ENCODE measurements at regions not wholly inside any gene's neighbourhood (a gene's known extent, or its start where the extent isn't known, plus 50 kb on each side); places are given as distances from the start of the nearest gene placed in this dataset.

DNA sequence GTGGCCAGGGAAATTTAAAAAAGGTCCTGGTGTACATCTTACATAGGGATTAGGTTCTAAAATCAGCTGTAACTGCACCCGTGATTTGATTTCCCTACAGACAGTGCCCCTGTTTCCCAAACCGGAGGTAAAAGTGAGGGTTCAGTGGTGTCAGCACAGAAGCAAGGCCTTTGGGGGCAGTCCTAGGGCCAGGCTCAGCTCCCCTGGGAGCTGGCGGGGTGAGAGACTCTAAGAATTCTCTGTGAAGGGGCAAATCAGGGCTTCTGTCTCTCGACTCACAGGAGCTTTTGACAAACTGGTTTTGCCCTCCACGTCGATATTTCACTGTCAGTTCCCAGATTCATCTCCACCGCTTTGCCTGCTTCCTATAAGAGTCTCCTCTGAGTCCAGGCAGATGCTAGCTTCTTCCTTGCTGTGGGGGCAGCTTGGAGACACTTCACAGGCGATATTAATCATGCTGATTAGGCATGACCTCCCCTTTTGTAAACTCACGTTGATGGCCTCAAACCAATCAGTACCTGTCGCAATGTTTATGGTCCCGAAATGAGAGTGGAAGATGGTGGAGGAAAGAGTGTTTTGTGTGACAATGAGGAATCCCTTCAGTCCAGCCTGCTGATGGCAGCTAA, 234.2 kb upstream of the TOX3 start:
- Histone ChIP-seq H3K4me2 (no peak overlapping the region), H3K27me3 (ENCODE audit: insufficient read depth) (no peaks in the 10 kb centered on the region), H3K4me3 (no peak overlapping the region), H3F3A (replicated peaks; ENCODE audit: low read depth) (no peaks in the 10 kb centered on the region), H3K79me2 (replicated peaks; ENCODE audit: insufficient read depth) (no peaks in the 10 kb centered on the region), H3K27ac (ENCODE audit: low read depth) (no peak overlapping the region), H2AFZ (peak overlapping the region; percentile 86), H3K4me1 (ENCODE audit: insufficient read depth) (no peaks in the 10 kb centered on the region), H4K20me1 (replicated peaks; ENCODE audit: insufficient read depth) (no peaks in the 10 kb centered on the region), H3K36me3 (ENCODE audit: insufficient read depth) (no peaks in the 10 kb centered on the region), H3K9me2 (ENCODE audit: insufficient read depth) (peaks cover 13% of the 10 kb centered on the region; the same call in 1 of the 2 replicates)
- Mint-ChIP-seq H3K27ac (no peak overlapping the region), H3K27me3 (ENCODE audit: insufficient read depth, low read depth, poor library complexity) (no peaks in the 10 kb centered on the region), H3K9me3 (no peaks in the 10 kb centered on the region), H3K4me3 (no peak overlapping the region), H3K36me3 (ENCODE audit: low read depth) (no peaks in the 10 kb centered on the region), H3K4me1 (peaks cover 6% of the 10 kb centered on the region)
- ATAC-seq: no peak
- no peak for DNase-seq (ENCODE audit: low spot score)
- TF ChIP-seq, protein P1, sequence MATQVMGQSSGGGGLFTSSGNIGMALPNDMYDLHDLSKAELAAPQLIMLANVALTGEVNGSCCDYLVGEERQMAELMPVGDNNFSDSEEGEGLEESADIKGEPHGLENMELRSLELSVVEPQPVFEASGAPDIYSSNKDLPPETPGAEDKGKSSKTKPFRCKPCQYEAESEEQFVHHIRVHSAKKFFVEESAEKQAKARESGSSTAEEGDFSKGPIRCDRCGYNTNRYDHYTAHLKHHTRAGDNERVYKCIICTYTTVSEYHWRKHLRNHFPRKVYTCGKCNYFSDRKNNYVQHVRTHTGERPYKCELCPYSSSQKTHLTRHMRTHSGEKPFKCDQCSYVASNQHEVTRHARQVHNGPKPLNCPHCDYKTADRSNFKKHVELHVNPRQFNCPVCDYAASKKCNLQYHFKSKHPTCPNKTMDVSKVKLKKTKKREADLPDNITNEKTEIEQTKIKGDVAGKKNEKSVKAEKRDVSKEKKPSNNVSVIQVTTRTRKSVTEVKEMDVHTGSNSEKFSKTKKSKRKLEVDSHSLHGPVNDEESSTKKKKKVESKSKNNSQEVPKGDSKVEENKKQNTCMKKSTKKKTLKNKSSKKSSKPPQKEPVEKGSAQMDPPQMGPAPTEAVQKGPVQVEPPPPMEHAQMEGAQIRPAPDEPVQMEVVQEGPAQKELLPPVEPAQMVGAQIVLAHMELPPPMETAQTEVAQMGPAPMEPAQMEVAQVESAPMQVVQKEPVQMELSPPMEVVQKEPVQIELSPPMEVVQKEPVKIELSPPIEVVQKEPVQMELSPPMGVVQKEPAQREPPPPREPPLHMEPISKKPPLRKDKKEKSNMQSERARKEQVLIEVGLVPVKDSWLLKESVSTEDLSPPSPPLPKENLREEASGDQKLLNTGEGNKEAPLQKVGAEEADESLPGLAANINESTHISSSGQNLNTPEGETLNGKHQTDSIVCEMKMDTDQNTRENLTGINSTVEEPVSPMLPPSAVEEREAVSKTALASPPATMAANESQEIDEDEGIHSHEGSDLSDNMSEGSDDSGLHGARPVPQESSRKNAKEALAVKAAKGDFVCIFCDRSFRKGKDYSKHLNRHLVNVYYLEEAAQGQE (IDR thresholded peaks at IDR 0.05; ENCODE audit: unreplicated experiment): no peak
- TF ChIP-seq NANOG (IDR thresholded peaks at IDR 0.05; ENCODE audit: borderline replicate concordance) (no peak), ZNF114 (CRISPR knock-in tag; IDR thresholded peaks at IDR 0.05) (no peak), POLR2AphosphoS5 (IDR thresholded peaks at IDR 0.05; ENCODE audit: low read depth) (no peak), STAT1 (IDR thresholded peaks at IDR 0.05; ENCODE audit: unreplicated experiment) (no peak), ZNF331 (CRISPR knock-in tag; IDR thresholded peaks at IDR 0.05; ENCODE audit: low read depth) (no peak), EZH2 (IDR thresholded peaks at IDR 0.05; ENCODE audit: low read depth, unreplicated experiment) (no peak), CREB1 (CRISPR knock-in tag; IDR thresholded peaks at IDR 0.05; ENCODE audit: low read depth) (no peak)
- TF ChIP-seq, protein P2, sequence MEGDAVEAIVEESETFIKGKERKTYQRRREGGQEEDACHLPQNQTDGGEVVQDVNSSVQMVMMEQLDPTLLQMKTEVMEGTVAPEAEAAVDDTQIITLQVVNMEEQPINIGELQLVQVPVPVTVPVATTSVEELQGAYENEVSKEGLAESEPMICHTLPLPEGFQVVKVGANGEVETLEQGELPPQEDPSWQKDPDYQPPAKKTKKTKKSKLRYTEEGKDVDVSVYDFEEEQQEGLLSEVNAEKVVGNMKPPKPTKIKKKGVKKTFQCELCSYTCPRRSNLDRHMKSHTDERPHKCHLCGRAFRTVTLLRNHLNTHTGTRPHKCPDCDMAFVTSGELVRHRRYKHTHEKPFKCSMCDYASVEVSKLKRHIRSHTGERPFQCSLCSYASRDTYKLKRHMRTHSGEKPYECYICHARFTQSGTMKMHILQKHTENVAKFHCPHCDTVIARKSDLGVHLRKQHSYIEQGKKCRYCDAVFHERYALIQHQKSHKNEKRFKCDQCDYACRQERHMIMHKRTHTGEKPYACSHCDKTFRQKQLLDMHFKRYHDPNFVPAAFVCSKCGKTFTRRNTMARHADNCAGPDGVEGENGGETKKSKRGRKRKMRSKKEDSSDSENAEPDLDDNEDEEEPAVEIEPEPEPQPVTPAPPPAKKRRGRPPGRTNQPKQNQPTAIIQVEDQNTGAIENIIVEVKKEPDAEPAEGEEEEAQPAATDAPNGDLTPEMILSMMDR (conservative IDR thresholded peaks at IDR 0.05; ENCODE audit: low read depth in 2 of 2): no peak
- TF ChIP-seq, protein P3, sequence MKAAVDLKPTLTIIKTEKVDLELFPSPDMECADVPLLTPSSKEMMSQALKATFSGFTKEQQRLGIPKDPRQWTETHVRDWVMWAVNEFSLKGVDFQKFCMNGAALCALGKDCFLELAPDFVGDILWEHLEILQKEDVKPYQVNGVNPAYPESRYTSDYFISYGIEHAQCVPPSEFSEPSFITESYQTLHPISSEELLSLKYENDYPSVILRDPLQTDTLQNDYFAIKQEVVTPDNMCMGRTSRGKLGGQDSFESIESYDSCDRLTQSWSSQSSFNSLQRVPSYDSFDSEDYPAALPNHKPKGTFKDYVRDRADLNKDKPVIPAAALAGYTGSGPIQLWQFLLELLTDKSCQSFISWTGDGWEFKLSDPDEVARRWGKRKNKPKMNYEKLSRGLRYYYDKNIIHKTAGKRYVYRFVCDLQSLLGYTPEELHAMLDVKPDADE (IDR thresholded peaks at IDR 0.05): no peak

Data from GM23338 (cell line).